ENCODE measurements at regions not wholly inside any gene's neighbourhood (a gene's known extent, or its start where the extent isn't known, plus 50 kb on each side); places are given as distances from the start of the nearest gene placed in this dataset.

GRCh38 chr2:88342749-88343148 lies 109.7 kb downstream of the FOXI3 start:
- H4K8ac ChIP-seq (ENCODE audit: extremely low read depth, insufficient read depth, low read length): no peak overlapping the region
- CTCF ChIA-PET (ENCODE audit: partially characterized antibody): interaction anchor here (1.3 to 1.8 kb wide), 3 partner anchors 9 to 151 kb away, joined by 4 to 9 read pairs (median 5); no protein-coding TSS in a partner anchor
- H3K18ac ChIP-seq (ENCODE audit: extremely low read depth, low read length): no peak overlapping the region
- no peak overlapping the region for H4K5ac ChIP-seq (ENCODE audit: insufficient read length, low read depth, low read length)
- POLR2A ChIA-PET (ENCODE audit: partially characterized antibody): interaction anchor here (1.5 kb wide), 1 partner anchor 13 kb away, joined by 3 read pairs; no protein-coding TSS in a partner anchor
- H2BK15ac ChIP-seq (ENCODE audit: low read length): no peak overlapping the region
- no peak overlapping the region for H2BK20ac ChIP-seq (ENCODE audit: low read length)
- H3K36me3 ChIP-seq (ENCODE audit: control insufficient read depth in 2 of 4, insufficient read depth in 4 of 4, low read length in 3 of 4): no peaks in the 10 kb centered on the region
- no peak overlapping the region for H4K91ac ChIP-seq (replicated peaks; ENCODE audit: insufficient read length, low read length)
- H2BK120ac ChIP-seq (replicated peaks; ENCODE audit: low read depth, low read length): no peak overlapping the region
- no peak overlapping the region for H2BK12ac ChIP-seq (ENCODE audit: low read depth, low read length)
- no peak overlapping the region for H3K4me3 ChIP-seq (ENCODE audit: extremely low read depth in 1 of 4, insufficient read depth in 2 of 4, low read depth in 3 of 4, low read length in 4 of 4)
- no peak overlapping the region for H3K9ac ChIP-seq (replicated peaks in 1 of 4; ENCODE audit: extremely low read depth in 1 of 4, low read depth in 3 of 4, low read length in 3 of 4)
- DNase-seq (ENCODE audit: low read depth in 1 of 2, low spot score in 2 of 2): no peak
- no peaks in the 10 kb centered on the region for H3K4me1 ChIP-seq (replicated peaks in 1 of 4; ENCODE audit: control insufficient read depth in 3 of 4, insufficient read depth in 4 of 4, low read length in 3 of 4)
- no peaks in the 10 kb centered on the region; a peak in 1 of 4 replicates for H3K9me3 ChIP-seq (ENCODE audit: insufficient read depth in 2 of 2, low read depth in 1 of 2, low read length in 1 of 2)
- H3K27me3 ChIP-seq (replicated peaks in 1 of 4; ENCODE audit: control insufficient read depth in 3 of 4, extremely low read depth in 1 of 4, insufficient read depth in 3 of 4, low read length in 3 of 4): peaks cover 0 to 6% (median 0%) of the 10 kb centered on the region in 4 experiments; a peak in 2 of 7 replicates
- H3K14ac ChIP-seq (ENCODE audit: insufficient read length): no peak overlapping the region
- H3K4ac ChIP-seq (replicated peaks; ENCODE audit: insufficient read length, low read depth, low read length): peak overlapping the region; percentile 32
- FAIRE-seq: no peak
- no peak overlapping the region for H2BK5ac ChIP-seq (ENCODE audit: low read depth, low read length)
- no peaks in the 10 kb centered on the region for H3K79me1 ChIP-seq (ENCODE audit: low read depth, low read length)
- no peaks in the 10 kb centered on the region for H3K23me2 ChIP-seq (ENCODE audit: low read depth, low read length)
- H4K20me1 ChIP-seq (replicated peaks in 1 of 2; ENCODE audit: control insufficient read depth in 1 of 2, insufficient read depth in 2 of 2, low read length in 2 of 2): no peaks in the 10 kb centered on the region
- no peak overlapping the region for H2AK5ac ChIP-seq (ENCODE audit: low read depth, low read length)
- no peak overlapping the region for H3K23ac ChIP-seq (ENCODE audit: insufficient read length)
- 76% methylated on average over 4 of the region's 4 CpGs; no CpG with 5 or more reads in 1 of the 2 experiments for WGBS, 2 experiments (ENCODE audit: extremely low coverage in 1 of 2, insufficient coverage in 1 of 2, insufficient read length in 1 of 2, insufficient replicate concordance in 2 of 2, low coverage in 1 of 2, low lambda C conversion rate in 2 of 2, missing lambda C conversion rate in 1 of 2)
- no peak overlapping the region for H3K4me2 ChIP-seq (ENCODE audit: insufficient read depth in 1 of 2, low read depth in 2 of 2, low read length in 2 of 2)
- no peak overlapping the region for H3K27ac ChIP-seq (ENCODE audit: low read depth, low read length)
- H2AFZ ChIP-seq (ENCODE audit: low read length): no peak overlapping the region
- H3K79me2 ChIP-seq (ENCODE audit: control insufficient read depth in 1 of 2, insufficient read depth in 2 of 2, low read length in 2 of 2): no peaks in the 10 kb centered on the region
- no peak overlapping the region for H3K56ac ChIP-seq (replicated peaks; ENCODE audit: insufficient read length, low read depth, low read length)
- no peak for TF ChIP-seq TBP (IDR thresholded peaks at IDR 0.05; ENCODE audit: low read depth, low read length)
- TF ChIP-seq KDM5A (IDR thresholded peaks at IDR 0.05; ENCODE audit: low read length): no peak
- TF ChIP-seq CHD2 (IDR thresholded peaks at IDR 0.05; ENCODE audit: low read length): no peak
- no peak for TF ChIP-seq SP4 (IDR thresholded peaks at IDR 0.05; ENCODE audit: low read length)

Measured in H1 (cell line).